Effector CD4-positive, alpha-beta T cell (primary cell): ENCODE measurements at regions not wholly inside any gene's neighbourhood (a gene's known extent, or its start where the extent isn't known, plus 50 kb on each side); places are given as distances from the start of the nearest gene placed in this dataset.

Experiments used
- DNase-seq: peaks from one replicate; pipeline ENCODE4 v3.0.0-alpha.2; 2020

- DNase-seq, result no peak
Measured at GRCh38 chr10:10819206-10819856, 198.3 kb upstream of the CELF2 start.

GRCh38 chr10:10821926-10822325 is 195.7 kb upstream of the CELF2 start:
- DNase-seq, result no peak

- no peak for DNase-seq
Measured at GRCh38 chr10:10824591-10825148, 193.0 kb upstream of the CELF2 start.

- DNase-seq, result no peak
Measured at GRCh38 chr10:10826125-10826524, 191.5 kb upstream of the CELF2 start.

- no peak for DNase-seq
Measured at GRCh38 chr10:10828623-10829022, 189.0 kb upstream of the CELF2 start.

GRCh38 chr10:10829576-10829975 is 188.1 kb upstream of the CELF2 start:
- no peak for DNase-seq

- DNase-seq, result no peak
Measured at GRCh38 chr10:10830293-10830986, 187.2 kb upstream of the CELF2 start.

GRCh38 chr10:10831085-10831484 is 186.6 kb upstream of the CELF2 start:
- no peak for DNase-seq

GRCh38 chr10:10833955-10834354 is 183.7 kb upstream of the CELF2 start:
- no peak for DNase-seq

- DNase-seq, result no peak
Measured at GRCh38 chr10:10844251-10844650, 173.4 kb upstream of the CELF2 start.

- no peak for DNase-seq
Measured at GRCh38 chr10:10845185-10845584, 172.5 kb upstream of the CELF2 start.

- DNase-seq, result no peak
Measured at GRCh38 chr10:10845826-10846503, 171.7 kb upstream of the CELF2 start.

- DNase-seq, result no peak
Measured at GRCh38 chr10:10846504-10846900, 171.2 kb upstream of the CELF2 start.

- DNase-seq, result no peak
Measured at GRCh38 chr10:10847387-10847786, 170.3 kb upstream of the CELF2 start.

GRCh38 chr10:10848488-10849111 is 169.1 kb upstream of the CELF2 start:
- DNase-seq, result no peak

GRCh38 chr10:10849306-10849705 is 168.4 kb upstream of the CELF2 start:
- no peak for DNase-seq

GRCh38 chr10:10850214-10850613 is 167.5 kb upstream of the CELF2 start:
- no peak for DNase-seq

- no peak for DNase-seq
Measured at GRCh38 chr10:10852464-10852863, 165.2 kb upstream of the CELF2 start.

- no peak for DNase-seq
Measured at GRCh38 chr10:10853954-10854353, 163.7 kb upstream of the CELF2 start.

- DNase-seq, result no peak
Measured at GRCh38 chr10:10854725-10855124, 162.9 kb upstream of the CELF2 start.

- no peak for DNase-seq
Measured at GRCh38 chr10:10855151-10855581, 162.5 kb upstream of the CELF2 start.

GRCh38 chr10:10860455-10860976 is 157.2 kb upstream of the CELF2 start:
- no peak for DNase-seq

GRCh38 chr10:10865303-10865702 is 152.4 kb upstream of the CELF2 start:
- DNase-seq, result no peak
